WTC11 (cell line): ENCODE measurements at regions not wholly inside any gene's neighbourhood (a gene's known extent, or its start where the extent isn't known, plus 50 kb on each side); places are given as distances from the start of the nearest gene placed in this dataset.

Experiments used
- CREM ChIP-seq: sonication (generic); formaldehyde crosslinking; IDR thresholded peaks from 2 replicates; pipeline ENCODE4 v1.8.1; 2022; ENCODE audit warnings: mild to moderate bottlenecking, missing genetic modification reagents, moderate library complexity
- RELA ChIP-seq: sonication (generic); formaldehyde crosslinking; IDR thresholded peaks from 2 replicates; pipeline ENCODE4 v1.8.1; 2022; ENCODE audit warnings: missing genetic modification reagents, mild to moderate bottlenecking, borderline replicate concordance
- TF ChIP-seq, protein P1 (sequence below): fragments of 200-600 bp; IDR thresholded peaks from 2 replicates; pipeline ENCODE4 v1.8.0; 2022; ENCODE audit warnings: antibody characterized with exemption

DNA sequence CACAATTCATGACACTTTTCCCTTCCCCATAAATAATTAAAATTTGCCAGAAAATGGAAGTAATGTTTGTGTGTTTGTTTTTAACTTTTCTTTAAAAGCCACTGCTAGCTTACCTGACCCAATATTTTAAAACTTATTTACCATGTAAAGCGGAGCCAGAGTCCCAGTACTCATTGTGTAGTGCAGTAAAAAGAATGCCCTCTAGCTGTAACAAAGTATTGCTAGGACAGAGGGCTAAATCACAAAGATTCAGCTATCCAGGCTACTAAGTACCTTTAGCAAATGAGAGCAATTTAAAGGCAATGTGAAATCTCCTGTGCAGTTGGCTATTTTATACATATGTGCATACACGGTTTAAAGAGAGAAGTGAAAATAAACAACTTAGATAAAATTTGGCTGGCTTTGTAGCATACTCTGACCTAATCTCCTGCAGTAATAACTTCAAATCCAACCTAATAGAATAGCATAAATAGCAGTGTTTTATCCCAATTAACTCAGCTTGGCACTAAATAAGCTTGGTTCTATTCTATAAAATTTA is 997.4 kb upstream of the PIK3C3 start:
- TF ChIP-seq, protein P1, sequence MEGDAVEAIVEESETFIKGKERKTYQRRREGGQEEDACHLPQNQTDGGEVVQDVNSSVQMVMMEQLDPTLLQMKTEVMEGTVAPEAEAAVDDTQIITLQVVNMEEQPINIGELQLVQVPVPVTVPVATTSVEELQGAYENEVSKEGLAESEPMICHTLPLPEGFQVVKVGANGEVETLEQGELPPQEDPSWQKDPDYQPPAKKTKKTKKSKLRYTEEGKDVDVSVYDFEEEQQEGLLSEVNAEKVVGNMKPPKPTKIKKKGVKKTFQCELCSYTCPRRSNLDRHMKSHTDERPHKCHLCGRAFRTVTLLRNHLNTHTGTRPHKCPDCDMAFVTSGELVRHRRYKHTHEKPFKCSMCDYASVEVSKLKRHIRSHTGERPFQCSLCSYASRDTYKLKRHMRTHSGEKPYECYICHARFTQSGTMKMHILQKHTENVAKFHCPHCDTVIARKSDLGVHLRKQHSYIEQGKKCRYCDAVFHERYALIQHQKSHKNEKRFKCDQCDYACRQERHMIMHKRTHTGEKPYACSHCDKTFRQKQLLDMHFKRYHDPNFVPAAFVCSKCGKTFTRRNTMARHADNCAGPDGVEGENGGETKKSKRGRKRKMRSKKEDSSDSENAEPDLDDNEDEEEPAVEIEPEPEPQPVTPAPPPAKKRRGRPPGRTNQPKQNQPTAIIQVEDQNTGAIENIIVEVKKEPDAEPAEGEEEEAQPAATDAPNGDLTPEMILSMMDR = no peak
- no peak for TF ChIP-seq CREM (CRISPR knock-in tag)
- TF ChIP-seq RELA (CRISPR knock-in tag) = no peak
